GM10248 (cell line): ENCODE measurements at regions not wholly inside any gene's neighbourhood (a gene's known extent, or its start where the extent isn't known, plus 50 kb on each side); places are given as distances from the start of the nearest gene placed in this dataset.

Source experiments
- CTCF ChIA-PET: fragments of 300-600 bp; sonication (Branson Sonifier 250); formaldehyde crosslinking; extraction: SDS; loops from one replicate; lab custom pipeline; 2021; ENCODE audit warnings: antibody characterized with exemption; lab: Yijun Ruan, JAX
- POLR2A ChIA-PET: fragments of 350-650 bp; sonication (Branson Sonifier 250); formaldehyde crosslinking; extraction: SDS; loops from one replicate; lab custom pipeline; 2020; ENCODE audit warnings: antibody characterized with exemption; lab: Yijun Ruan, JAX
- DNase-seq: peaks from one replicate; pipeline ENCODE4 v3.0.0; 2012; ENCODE audit errors: extremely low spot score
- TF ChIP-seq, protein P1 (sequence below): IDR thresholded peaks from 2 replicates; pipeline ENCODE4 v1.5.1; 2012; ENCODE audit warnings: mild to moderate bottlenecking, low read depth; ENCODE audit errors: extremely low read depth, missing control alignments, control extremely low read depth

GRCh38 chr10:36720895-36721294 lies 404.5 kb upstream of the ANKRD30A start:
- DNase-seq, result no peak
- ChIA-PET CTCF (no interaction called here), POLR2A (no interaction called here)

GRCh38 chr10:36717118-36717517 lies 408.3 kb upstream of the ANKRD30A start:
- no peak for DNase-seq
- TF ChIP-seq, protein P1, sequence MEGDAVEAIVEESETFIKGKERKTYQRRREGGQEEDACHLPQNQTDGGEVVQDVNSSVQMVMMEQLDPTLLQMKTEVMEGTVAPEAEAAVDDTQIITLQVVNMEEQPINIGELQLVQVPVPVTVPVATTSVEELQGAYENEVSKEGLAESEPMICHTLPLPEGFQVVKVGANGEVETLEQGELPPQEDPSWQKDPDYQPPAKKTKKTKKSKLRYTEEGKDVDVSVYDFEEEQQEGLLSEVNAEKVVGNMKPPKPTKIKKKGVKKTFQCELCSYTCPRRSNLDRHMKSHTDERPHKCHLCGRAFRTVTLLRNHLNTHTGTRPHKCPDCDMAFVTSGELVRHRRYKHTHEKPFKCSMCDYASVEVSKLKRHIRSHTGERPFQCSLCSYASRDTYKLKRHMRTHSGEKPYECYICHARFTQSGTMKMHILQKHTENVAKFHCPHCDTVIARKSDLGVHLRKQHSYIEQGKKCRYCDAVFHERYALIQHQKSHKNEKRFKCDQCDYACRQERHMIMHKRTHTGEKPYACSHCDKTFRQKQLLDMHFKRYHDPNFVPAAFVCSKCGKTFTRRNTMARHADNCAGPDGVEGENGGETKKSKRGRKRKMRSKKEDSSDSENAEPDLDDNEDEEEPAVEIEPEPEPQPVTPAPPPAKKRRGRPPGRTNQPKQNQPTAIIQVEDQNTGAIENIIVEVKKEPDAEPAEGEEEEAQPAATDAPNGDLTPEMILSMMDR, result no peak
- ChIA-PET CTCF (interaction anchor here (1.1 kb wide), 1 partner anchor 9 kb away, joined by 3 read pairs; no protein-coding TSS in a partner anchor), POLR2A (no interaction called here)

More at GRCh38 chr10:36720895-36721294, 404.5 kb upstream of the ANKRD30A start:
- TF ChIP-seq, protein P1, result no peak

DNA sequence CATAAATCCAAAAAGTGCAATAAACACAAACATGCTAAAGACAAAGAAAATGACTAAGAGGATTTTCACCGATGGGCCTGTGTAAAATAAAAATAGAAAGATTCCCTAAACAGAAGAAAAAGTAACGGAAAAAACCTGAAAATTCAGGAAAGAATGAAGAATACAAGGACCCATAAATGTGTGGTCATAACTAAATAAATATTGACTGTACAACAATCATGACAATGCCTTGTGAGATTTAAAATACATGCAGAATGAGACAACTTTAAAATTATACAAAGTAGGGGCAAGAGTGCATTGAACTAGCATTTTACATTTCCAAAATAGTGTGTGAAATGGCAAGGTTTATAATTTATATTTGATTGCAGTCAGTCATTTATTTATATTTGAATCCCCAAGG lies 409.1 kb upstream of the ANKRD30A start:
- ChIA-PET POLR2A (no interaction called here), CTCF (interaction anchor here (1.1 kb wide), 1 partner anchor 9 kb away, joined by 3 read pairs; no protein-coding TSS in a partner anchor)
- no peak for DNase-seq
- TF ChIP-seq, protein P1, result no peak

DNA sequence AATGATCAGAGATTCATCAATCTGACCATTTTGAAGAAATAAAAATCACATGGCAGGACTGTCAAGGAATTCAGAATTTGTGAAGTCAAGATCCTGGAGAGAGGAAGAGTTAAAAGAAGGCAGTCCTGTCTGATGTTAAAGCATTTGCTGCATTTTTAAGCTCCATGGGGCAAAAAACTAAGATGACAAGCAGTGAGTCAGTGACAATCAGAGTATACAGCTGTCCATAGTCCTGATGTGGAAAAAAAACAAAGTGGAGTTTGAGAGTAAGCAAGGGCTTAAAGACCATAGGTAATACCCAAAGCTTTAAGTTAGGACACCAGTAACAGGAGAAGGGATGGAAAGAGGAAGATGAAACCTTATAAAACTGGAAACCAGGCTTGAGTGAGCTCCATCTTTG lies 412.7 kb upstream of the ANKRD30A start:
- TF ChIP-seq, protein P1, result no peak
- ChIA-PET POLR2A (no interaction called here), CTCF (no interaction called here)
- no peak for DNase-seq

DNA sequence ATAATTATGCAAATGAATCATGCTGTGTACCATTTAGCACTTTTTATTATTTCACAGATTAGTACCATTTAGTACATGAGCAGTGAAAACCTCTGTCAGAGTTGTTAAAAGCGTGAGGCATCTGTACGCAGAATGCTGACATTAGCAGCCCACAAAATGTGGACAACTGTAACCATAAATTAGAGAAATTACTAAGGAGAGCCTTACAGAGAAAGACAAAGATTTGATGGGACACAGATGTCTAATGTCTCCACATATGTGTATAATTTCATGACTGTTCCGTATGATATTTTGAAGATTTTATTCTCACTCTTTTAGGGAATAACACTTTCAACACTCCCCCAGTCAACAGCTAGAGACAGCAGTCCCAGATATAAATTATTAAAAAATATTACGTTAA lies 414.0 kb upstream of the ANKRD30A start:
- ChIA-PET POLR2A (no interaction called here), CTCF (interaction anchor here (1.6 kb wide), 1 partner anchor 29 kb away, joined by 5 read pairs; no protein-coding TSS in a partner anchor)
- no peak for DNase-seq
- TF ChIP-seq, protein P1, result no peak

DNA sequence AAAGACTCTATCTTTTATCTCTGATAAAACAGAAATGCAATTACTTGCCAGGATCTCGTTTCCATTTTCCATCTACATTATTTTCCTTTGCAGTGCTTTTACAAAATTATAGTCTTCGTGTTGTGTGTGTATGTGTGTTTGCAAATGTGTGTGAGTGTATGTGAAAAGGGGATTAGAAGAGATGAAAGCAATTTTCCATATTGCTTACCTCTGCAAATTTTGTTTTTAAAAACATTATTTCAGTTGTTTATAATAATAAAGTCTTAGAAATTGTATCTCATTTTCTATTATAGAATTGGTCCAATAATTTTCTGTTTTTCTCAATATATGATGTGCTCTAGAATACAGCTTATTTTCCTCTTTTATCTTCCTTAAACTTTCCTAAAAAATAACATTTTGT lies 421.3 kb upstream of the ANKRD30A start:
- ChIA-PET CTCF (no interaction called here), POLR2A (no interaction called here)
- no peak for DNase-seq
- TF ChIP-seq, protein P1, result no peak

GRCh38 chr10:36703179-36703578 lies 422.2 kb upstream of the ANKRD30A start:
- TF ChIP-seq, protein P1, result no peak
- ChIA-PET CTCF (interaction anchor here (1.8 kb wide), 1 partner anchor 13 kb away, joined by 7 read pairs; no protein-coding TSS in a partner anchor), POLR2A (no interaction called here)
- no peak for DNase-seq
